H9 (cell line): ENCODE measurements at regions not wholly inside any gene's neighbourhood (a gene's known extent, or its start where the extent isn't known, plus 50 kb on each side); places are given as distances from the start of the nearest gene placed in this dataset.

ENCODE experiments used
- DNase-seq: peaks from one replicate; pipeline ENCODE4 v3.0.0-alpha.2; 2017
- H2AFZ ChIP-seq: one replicate; pipeline ENCODE4 v1.6.1; 2013; ENCODE audit warnings: mild to moderate bottlenecking, low read length, control low read depth, moderate library complexity
- H2AK5ac ChIP-seq: 2 replicates; pipeline ENCODE4 v1.6.1; 2013; ENCODE audit warnings: low read length, control low read depth, mixed read lengths; ENCODE audit not compliant: insufficient read length
- H2BK120ac ChIP-seq: one replicate; pipeline ENCODE4 v1.6.1; 2013; ENCODE audit warnings: low read depth, mild to moderate bottlenecking, low read length, control low read depth, inconsistent platforms; ENCODE audit not compliant: poor library complexity, severe bottlenecking
- H2BK12ac ChIP-seq: 2 replicates; pipeline ENCODE4 v1.6.1; 2013; ENCODE audit warnings: low read length, control low read depth, mixed read lengths, low read depth; ENCODE audit not compliant: insufficient read length
- H2BK15ac ChIP-seq: 2 replicates; pipeline ENCODE4 v1.6.1; 2013; ENCODE audit warnings: low read depth, low read length, control low read depth
- H2BK20ac ChIP-seq: one replicate; pipeline ENCODE4 v1.6.1; 2013; ENCODE audit warnings: low read depth, mild to moderate bottlenecking, low read length, control low read depth, inconsistent platforms; ENCODE audit not compliant: poor library complexity, severe bottlenecking
- H2BK5ac ChIP-seq: 2 replicates; pipeline ENCODE4 v1.6.1; 2013; ENCODE audit warnings: low read length, control low read depth, mixed read lengths; ENCODE audit not compliant: insufficient read length
- H3K14ac ChIP-seq: 2 replicates; pipeline ENCODE4 v1.6.1; 2013; ENCODE audit warnings: low read length, control low read depth; ENCODE audit not compliant: insufficient read depth
- H3K18ac ChIP-seq: 2 replicates; pipeline ENCODE4 v1.6.1; 2013; ENCODE audit warnings: low read depth, mild to moderate bottlenecking, mixed read lengths, low read length, control low read depth; ENCODE audit not compliant: insufficient read length
- H3K23ac ChIP-seq: 2 replicates; pipeline ENCODE4 v1.6.1; 2013; ENCODE audit warnings: low read length, control low read depth, mixed read lengths, low read depth; ENCODE audit not compliant: insufficient read length
- H3K23me2 ChIP-seq: 2 replicates; pipeline ENCODE4 v1.6.1; 2013; ENCODE audit warnings: low read depth, mild to moderate bottlenecking, mixed read lengths, low read length, control low read depth; ENCODE audit not compliant: insufficient read length, poor library complexity, severe bottlenecking
- H3K27ac ChIP-seq: 2 replicates; pipeline ENCODE4 v1.5.1; 2013; ENCODE audit warnings: low read length, control low read depth, mixed read lengths, low read depth; ENCODE audit not compliant: insufficient read length
- H3K27me3 ChIP-seq: 2 replicates; pipeline ENCODE4 v1.6.1; 2013; ENCODE audit warnings: low read length, control low read depth, inconsistent platforms; ENCODE audit not compliant: insufficient read depth
- H3K4ac ChIP-seq: 2 replicates; pipeline ENCODE4 v1.6.1; 2013; ENCODE audit warnings: low read depth, mild to moderate bottlenecking, control low read depth, inconsistent platforms, low read length, moderate library complexity
- H3K4me1 ChIP-seq: 2 replicates; pipeline ENCODE4 v1.6.1; 2013; ENCODE audit warnings: low read length, control low read depth, inconsistent platforms; ENCODE audit not compliant: insufficient read depth
- H3K4me2 ChIP-seq: 2 replicates; pipeline ENCODE4 v1.6.1; 2013; ENCODE audit warnings: low read length, control low read depth, mixed read lengths; ENCODE audit not compliant: insufficient read length, insufficient read depth
- H3K56ac ChIP-seq: 2 replicates; pipeline ENCODE4 v1.6.1; 2013; ENCODE audit warnings: low read depth, mild to moderate bottlenecking, mixed read lengths, low read length, control low read depth; ENCODE audit not compliant: insufficient read length
- H3K79me1 ChIP-seq: 2 replicates; pipeline ENCODE4 v1.6.1; 2013; ENCODE audit warnings: low read depth, mild to moderate bottlenecking, moderate library complexity, low read length, control low read depth, inconsistent platforms; ENCODE audit not compliant: insufficient read depth, poor library complexity, severe bottlenecking
- H3K79me2 ChIP-seq: 2 replicates; pipeline ENCODE4 v1.6.1; 2013; ENCODE audit warnings: low read length, control low read depth, inconsistent platforms; ENCODE audit not compliant: insufficient read depth
- H3K9ac ChIP-seq: 2 replicates; pipeline ENCODE4 v1.6.1; 2013; ENCODE audit warnings: low read length, control low read depth, mixed read lengths; ENCODE audit not compliant: insufficient read length; ENCODE audit errors: extremely low read depth
- H3K9me3 ChIP-seq: one replicate; pipeline ENCODE4 v1.6.1; 2013; ENCODE audit warnings: low read depth, low read length, inconsistent platforms; ENCODE audit not compliant: control insufficient read depth
- H3T11ph ChIP-seq: one replicate; pipeline ENCODE4 v1.6.1; 2013; ENCODE audit warnings: mild to moderate bottlenecking, low read length, control low read depth, inconsistent platforms
- H4K20me1 ChIP-seq: one replicate; pipeline ENCODE4 v1.6.1; 2013; ENCODE audit not compliant: control insufficient read depth, insufficient read length, insufficient read depth
- H4K5ac ChIP-seq: 2 replicates; pipeline ENCODE4 v1.6.1; 2013; ENCODE audit warnings: low read depth, mild to moderate bottlenecking, mixed read lengths, low read length, control low read depth; ENCODE audit not compliant: insufficient read length
- H4K8ac ChIP-seq: replicated peaks from 2 replicates; pipeline ENCODE4 v1.6.1; 2013; ENCODE audit warnings: low read length, control low read depth, mixed read lengths, low read depth; ENCODE audit not compliant: insufficient read length
- H4K91ac ChIP-seq: 2 replicates; pipeline ENCODE4 v1.6.1; 2013; ENCODE audit warnings: low read depth, mild to moderate bottlenecking, moderate library complexity, mixed read lengths, low read length, control low read depth; ENCODE audit not compliant: insufficient read length
- H3K27ac Mint-ChIP-seq, 3 experiments: 2 replicates in 2 of 3; 3 replicates in 1 of 3; pipeline ENCODE4 v1.8.0; 2020 to 2021; ENCODE audit warnings: mixed read lengths in 3 of 3, mild to moderate bottlenecking in 1 of 3, moderate library complexity in 1 of 3
- H3K27me3 Mint-ChIP-seq: 2 replicates; pipeline ENCODE4 v1.8.0; 2021; ENCODE audit warnings: low read depth, mild to moderate bottlenecking, moderate library complexity, mixed read lengths
- H3K36me3 Mint-ChIP-seq, 3 experiments: 2 replicates in 2 of 3; 3 replicates in 1 of 3; pipeline ENCODE4 v1.8.0; 2020 to 2021; ENCODE audit warnings: low read depth in 3 of 3, mixed read lengths in 3 of 3; ENCODE audit not compliant: insufficient read depth in 1 of 3
- H3K4me1 Mint-ChIP-seq, 2 experiments: 2 replicates each; pipeline ENCODE4 v1.8.0; 2020; ENCODE audit warnings: mixed read lengths in 2 of 2
- H3K4me3 Mint-ChIP-seq, 2 experiments: 2 replicates in 1 of 2; 3 replicates in 1 of 2; pipeline ENCODE4 v1.8.0; 2020 to 2021; ENCODE audit warnings: mild to moderate bottlenecking in 2 of 2, mixed read lengths in 2 of 2, moderate library complexity in 1 of 2
- H3K9me3 Mint-ChIP-seq, 2 experiments: 2 replicates in 1 of 2; 3 replicates in 1 of 2; pipeline ENCODE4 v1.8.0; 2020; ENCODE audit warnings: mild to moderate bottlenecking in 2 of 2, mixed read lengths in 2 of 2, moderate library complexity in 1 of 2
- WGBS: extraction: QIAGEN DNeasy Blood & Tissue Kit; methylation state at CpG from one replicate; pipeline ENCODE4 v1.1.7; 2013; ENCODE audit warnings: missing lambda C conversion rate, low lambda C conversion rate, mixed read lengths; ENCODE audit not compliant: insufficient read length; ENCODE audit errors: extremely low coverage; 5-methylcytosine and 5-hydroxymethylcytosine counted together
- TF ChIP-seq, protein P1 (sequence below): fragments of 200-600 bp; sonication (generic); conservative IDR thresholded peaks from 3 replicates; pipeline ENCODE4 v1.8.0; 2021; ENCODE audit warnings: antibody characterized with exemption, mild to moderate bottlenecking

DNA sequence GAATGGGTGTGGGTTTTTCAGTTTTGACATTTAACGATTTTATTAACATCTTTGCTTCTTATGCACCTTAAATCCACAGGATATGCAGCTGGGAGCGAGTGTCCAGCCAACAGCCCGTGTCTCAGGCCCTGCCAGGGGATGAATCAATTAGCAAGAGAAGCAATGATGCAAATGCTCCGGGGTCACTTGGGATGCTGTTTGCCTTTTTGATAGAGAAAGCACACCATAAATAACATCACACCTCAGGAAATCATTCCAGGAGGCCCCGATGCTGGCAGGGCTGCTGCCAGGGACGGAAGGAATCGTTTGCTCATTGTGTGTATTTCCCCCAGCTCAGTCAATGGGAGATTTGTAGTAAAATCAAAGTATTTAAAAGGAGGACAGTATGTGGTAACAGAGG is 394.0 kb upstream of the HNRNPA3 start:
- Histone ChIP-seq H3K27ac (no peak overlapping the region), H4K20me1 (peaks cover 2% of the 10 kb centered on the region), H2BK5ac (no peak overlapping the region), H3K56ac (no peak overlapping the region), H2BK12ac (no peak overlapping the region), H4K91ac (no peak overlapping the region), H3K27me3 (no peaks in the 10 kb centered on the region), H3K23ac (no peak overlapping the region), H2BK120ac (no peak overlapping the region), H2BK20ac (no peak overlapping the region), H3K79me1 (no peaks in the 10 kb centered on the region), H3K4ac (no peak overlapping the region), H3K14ac (no peak overlapping the region), H3K23me2 (no peaks in the 10 kb centered on the region), H2AK5ac (no peak overlapping the region), H2AFZ (no peak overlapping the region), H3K9ac (no peak overlapping the region), H3K4me2 (no peak overlapping the region), H3K18ac (no peak overlapping the region), H3K9me3 (no peaks in the 10 kb centered on the region), H3K4me1 (peaks cover 7% of the 10 kb centered on the region), H2BK15ac (no peak overlapping the region), H3K79me2 (no peaks in the 10 kb centered on the region), H3T11ph (no peak overlapping the region), H4K8ac (no peak overlapping the region), H4K5ac (no peak overlapping the region)
- H3K36me3 Mint-ChIP-seq = no peaks in the 10 kb centered on the region
- H3K27ac Mint-ChIP-seq = peak overlapping the region; percentile 12 to 91 (median 63); a peak in 4 of 7 replicates
- TF ChIP-seq, protein P1, sequence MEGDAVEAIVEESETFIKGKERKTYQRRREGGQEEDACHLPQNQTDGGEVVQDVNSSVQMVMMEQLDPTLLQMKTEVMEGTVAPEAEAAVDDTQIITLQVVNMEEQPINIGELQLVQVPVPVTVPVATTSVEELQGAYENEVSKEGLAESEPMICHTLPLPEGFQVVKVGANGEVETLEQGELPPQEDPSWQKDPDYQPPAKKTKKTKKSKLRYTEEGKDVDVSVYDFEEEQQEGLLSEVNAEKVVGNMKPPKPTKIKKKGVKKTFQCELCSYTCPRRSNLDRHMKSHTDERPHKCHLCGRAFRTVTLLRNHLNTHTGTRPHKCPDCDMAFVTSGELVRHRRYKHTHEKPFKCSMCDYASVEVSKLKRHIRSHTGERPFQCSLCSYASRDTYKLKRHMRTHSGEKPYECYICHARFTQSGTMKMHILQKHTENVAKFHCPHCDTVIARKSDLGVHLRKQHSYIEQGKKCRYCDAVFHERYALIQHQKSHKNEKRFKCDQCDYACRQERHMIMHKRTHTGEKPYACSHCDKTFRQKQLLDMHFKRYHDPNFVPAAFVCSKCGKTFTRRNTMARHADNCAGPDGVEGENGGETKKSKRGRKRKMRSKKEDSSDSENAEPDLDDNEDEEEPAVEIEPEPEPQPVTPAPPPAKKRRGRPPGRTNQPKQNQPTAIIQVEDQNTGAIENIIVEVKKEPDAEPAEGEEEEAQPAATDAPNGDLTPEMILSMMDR = no peak
- H3K9me3 Mint-ChIP-seq = no peaks in the 10 kb centered on the region
- no CpG with 5 or more reads among the region's 7 CpGs for WGBS
- H3K4me1 Mint-ChIP-seq = peaks cover 51 to 52% of the 10 kb centered on the region in 2 experiments
- DNase-seq = no peak
- peak overlapping the region in 1 of 2 experiments; percentile 24; a peak in 1 of 5 replicates for H3K4me3 Mint-ChIP-seq
- peaks cover 2% of the 10 kb centered on the region; the same call in 1 of the 2 replicates for H3K27me3 Mint-ChIP-seq
